ENCODE measurements at regions not wholly inside any gene's neighbourhood (a gene's known extent, or its start where the extent isn't known, plus 50 kb on each side); places are given as distances from the start of the nearest gene placed in this dataset.

DNA sequence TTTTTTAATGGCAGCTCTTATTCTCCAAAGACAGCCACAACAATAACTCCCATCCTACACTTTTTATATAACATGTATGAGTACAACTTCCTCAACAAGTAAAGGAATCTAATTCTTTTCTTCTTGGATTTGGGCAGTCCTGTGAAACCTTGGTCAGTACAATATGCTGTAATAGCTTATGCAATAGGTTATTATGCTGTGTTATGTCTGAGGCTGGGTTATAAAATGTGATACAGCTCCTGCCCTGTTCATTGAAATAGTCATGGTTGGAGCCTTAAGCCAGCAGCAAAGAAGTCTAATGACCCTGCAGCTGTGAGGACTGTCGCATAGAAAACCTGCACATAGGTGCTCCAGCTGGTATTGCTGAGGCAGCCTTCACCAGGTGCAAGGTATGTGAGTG, 215.8 kb upstream of the RASGEF1B start:
- TF ChIP-seq, protein P1, sequence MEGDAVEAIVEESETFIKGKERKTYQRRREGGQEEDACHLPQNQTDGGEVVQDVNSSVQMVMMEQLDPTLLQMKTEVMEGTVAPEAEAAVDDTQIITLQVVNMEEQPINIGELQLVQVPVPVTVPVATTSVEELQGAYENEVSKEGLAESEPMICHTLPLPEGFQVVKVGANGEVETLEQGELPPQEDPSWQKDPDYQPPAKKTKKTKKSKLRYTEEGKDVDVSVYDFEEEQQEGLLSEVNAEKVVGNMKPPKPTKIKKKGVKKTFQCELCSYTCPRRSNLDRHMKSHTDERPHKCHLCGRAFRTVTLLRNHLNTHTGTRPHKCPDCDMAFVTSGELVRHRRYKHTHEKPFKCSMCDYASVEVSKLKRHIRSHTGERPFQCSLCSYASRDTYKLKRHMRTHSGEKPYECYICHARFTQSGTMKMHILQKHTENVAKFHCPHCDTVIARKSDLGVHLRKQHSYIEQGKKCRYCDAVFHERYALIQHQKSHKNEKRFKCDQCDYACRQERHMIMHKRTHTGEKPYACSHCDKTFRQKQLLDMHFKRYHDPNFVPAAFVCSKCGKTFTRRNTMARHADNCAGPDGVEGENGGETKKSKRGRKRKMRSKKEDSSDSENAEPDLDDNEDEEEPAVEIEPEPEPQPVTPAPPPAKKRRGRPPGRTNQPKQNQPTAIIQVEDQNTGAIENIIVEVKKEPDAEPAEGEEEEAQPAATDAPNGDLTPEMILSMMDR (IDR thresholded peaks at IDR 0.05; ENCODE audit: low read depth, low read length, missing control alignments), result no peak
- H3K4me3 ChIP-seq (replicated peaks; ENCODE audit: low read depth, low read length), result no peak overlapping the region
- DNase-seq (ENCODE audit: extremely low read depth, low read depth), result no peak

DNA sequence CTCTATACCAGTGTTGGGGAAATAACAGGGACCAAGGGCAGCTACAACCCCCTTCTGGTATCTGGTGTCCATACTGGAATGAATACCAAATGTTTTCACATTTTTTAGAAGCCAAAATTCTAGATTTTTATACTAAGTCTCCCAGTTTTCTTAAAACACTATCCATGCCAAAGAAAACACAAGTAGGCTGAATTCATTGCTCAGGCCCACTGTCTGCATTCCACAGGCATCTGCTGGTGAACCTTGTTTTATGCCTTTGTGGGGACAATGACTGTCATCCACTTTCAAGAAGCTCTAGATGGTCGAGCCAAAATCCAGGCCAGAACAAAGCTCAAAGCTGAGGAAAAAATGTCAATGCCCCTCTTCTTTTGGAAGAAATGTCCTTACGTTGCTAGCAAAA, 213.4 kb upstream of the RASGEF1B start:
- no peak overlapping the region for H3K4me3 ChIP-seq (replicated peaks; ENCODE audit: low read depth, low read length)
- TF ChIP-seq, protein P1 (IDR thresholded peaks at IDR 0.05; ENCODE audit: low read depth, low read length, missing control alignments), result no peak
- DNase-seq (ENCODE audit: extremely low read depth, low read depth), result no peak

DNA sequence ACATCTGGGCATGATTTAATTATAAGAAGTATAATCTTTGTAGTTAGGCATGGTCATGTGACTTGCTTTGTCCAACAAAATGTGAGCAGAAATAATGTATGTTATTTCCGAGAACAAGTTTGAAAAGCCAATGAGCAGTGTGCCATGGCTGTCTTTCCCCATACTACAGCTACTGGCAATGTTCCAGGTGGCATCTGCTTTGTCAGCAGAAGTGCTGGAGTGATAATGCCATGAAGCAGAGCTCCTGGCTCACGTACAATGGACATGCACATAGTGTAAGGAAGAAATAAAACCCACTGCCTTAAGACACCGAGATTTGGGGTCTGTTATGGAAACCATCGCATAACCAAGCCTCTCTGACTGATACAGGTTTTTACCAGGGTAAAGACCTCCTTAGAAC, 212.6 kb upstream of the RASGEF1B start:
- H3K4me3 ChIP-seq (replicated peaks; ENCODE audit: low read depth, low read length), result no peak overlapping the region
- no peak for DNase-seq (ENCODE audit: extremely low read depth, low read depth)
- TF ChIP-seq, protein P1 (IDR thresholded peaks at IDR 0.05; ENCODE audit: low read depth, low read length, missing control alignments), result no peak

DNA sequence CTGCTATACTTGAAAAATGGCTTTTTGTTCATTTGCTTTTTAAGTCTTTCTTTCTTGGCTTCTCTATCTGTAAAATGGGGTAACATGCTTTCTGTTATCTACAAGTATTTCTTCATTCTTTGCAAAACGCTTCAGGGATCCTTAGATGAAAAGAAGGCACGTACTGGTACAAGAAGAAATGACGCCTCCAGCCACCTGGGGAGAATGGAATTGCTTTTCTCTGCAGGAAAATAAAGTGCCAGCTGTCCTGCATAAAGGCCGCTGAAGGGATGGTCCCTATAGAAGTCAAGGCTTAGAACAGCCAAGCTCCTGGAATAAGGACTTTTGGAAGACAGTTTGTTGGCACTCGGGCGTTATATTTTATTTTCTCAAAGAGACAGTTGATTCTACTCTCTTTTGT, 210.8 kb upstream of the RASGEF1B start:
- TF ChIP-seq, protein P1 (IDR thresholded peaks at IDR 0.05; ENCODE audit: low read depth, low read length, missing control alignments), result no peak
- no peak overlapping the region for H3K4me3 ChIP-seq (replicated peaks; ENCODE audit: low read depth, low read length)
- DNase-seq (ENCODE audit: extremely low read depth, low read depth), result no peak

DNA sequence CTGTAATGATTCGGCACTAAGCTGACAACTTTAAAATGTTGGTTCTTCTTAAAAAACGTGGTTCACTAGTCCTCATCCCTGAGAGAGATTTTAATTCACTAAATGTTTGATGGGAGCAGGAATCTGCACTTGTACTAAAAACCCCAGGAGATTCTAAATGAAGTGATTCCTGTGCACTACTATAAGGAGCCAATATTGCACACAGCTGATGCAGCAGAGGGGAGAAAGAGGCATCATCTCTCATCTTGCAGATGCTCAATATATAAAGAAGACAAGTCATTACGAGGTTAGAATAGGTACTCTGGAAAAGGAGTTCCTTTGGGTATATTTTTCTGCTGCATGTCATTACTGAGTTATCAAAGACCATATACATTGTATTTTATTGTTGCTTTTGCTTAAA, 207.6 kb upstream of the RASGEF1B start:
- TF ChIP-seq, protein P1 (IDR thresholded peaks at IDR 0.05; ENCODE audit: low read depth, low read length, missing control alignments), result no peak
- DNase-seq (ENCODE audit: extremely low read depth, low read depth), result no peak
- H3K4me3 ChIP-seq (replicated peaks; ENCODE audit: low read depth, low read length), result no peak overlapping the region

DNA sequence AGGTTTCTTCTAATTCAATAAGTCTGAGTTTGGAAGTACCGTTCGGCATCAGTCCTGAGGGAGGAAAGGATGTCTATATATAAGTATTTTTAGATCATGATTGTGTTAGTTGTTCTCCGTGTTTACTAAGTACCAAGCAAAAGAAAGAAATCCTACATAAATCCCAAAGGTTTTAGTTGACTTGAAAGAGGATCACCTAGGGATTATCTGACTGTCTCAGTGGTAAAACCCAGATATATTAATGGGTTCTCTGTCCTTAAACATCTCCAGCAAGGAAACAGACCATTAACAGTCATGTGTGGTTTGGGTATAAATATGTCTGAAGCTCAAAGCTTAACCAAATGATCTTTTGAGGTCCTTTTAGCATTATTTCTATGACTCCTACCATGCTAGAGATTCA, 207.1 kb upstream of the RASGEF1B start:
- no peak overlapping the region for H3K4me3 ChIP-seq (replicated peaks; ENCODE audit: low read depth, low read length)
- no peak for DNase-seq (ENCODE audit: extremely low read depth, low read depth)
- TF ChIP-seq, protein P1 (IDR thresholded peaks at IDR 0.05; ENCODE audit: low read depth, low read length, missing control alignments), result no peak

DNA sequence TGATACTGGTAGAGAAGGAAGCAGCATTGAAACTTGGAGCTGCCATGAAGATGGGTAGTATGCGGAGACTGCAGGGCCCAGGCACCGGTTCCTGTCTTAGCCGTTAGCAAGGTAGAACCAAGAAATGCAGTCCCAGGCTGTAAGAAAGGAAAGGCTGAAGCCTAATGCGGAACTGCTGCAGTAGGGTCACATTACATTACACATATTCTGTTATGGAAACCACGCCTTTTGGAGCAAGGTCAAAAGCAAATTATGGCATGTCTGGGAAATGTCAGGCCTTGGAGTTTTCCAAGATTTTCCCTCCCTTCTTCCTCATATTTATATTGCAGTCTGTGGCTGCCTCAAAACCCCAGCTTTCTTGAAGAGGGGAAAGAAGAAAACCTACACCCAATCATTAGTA, 204.8 kb upstream of the RASGEF1B start:
- DNase-seq (ENCODE audit: extremely low read depth, low read depth), result no peak
- TF ChIP-seq, protein P1 (IDR thresholded peaks at IDR 0.05; ENCODE audit: low read depth, low read length, missing control alignments), result no peak
- H3K4me3 ChIP-seq (replicated peaks; ENCODE audit: low read depth, low read length), result no peak overlapping the region
